GM12878 (cell line): ENCODE measurements at regions not wholly inside any gene's neighbourhood (a gene's known extent, or its start where the extent isn't known, plus 50 kb on each side); places are given as distances from the start of the nearest gene placed in this dataset.

Experiments
- ATAC-seq: fragments of 200-7000 bp; cut with Tn5 transposase; 3 replicates; pipeline ENCODE4 v1.9.1; 2020; ENCODE audit warnings: mild to moderate bottlenecking, moderate library complexity
- BruUV-seq: library from RNA; stranded (reverse); fragments of 400-500 nt; replicated peaks from 2 replicates; lab custom pipeline; 2021; lab: Mats Ljungman, UMichigan
- CTCF ChIA-PET: fragments of 300-600 bp; sonication (Branson Sonifier 250); formaldehyde crosslinking; extraction: SDS; loops from one replicate; lab custom pipeline; 2021; ENCODE audit warnings: inconsistent platforms; lab: Yijun Ruan, JAX
- POLR2A ChIA-PET: fragments of 350-600 bp; formaldehyde crosslinking; extraction: SDS; loops from one replicate; lab custom pipeline; 2021; ENCODE audit warnings: inconsistent platforms; lab: Charles Lee
- RAD21 ChIA-PET: fragments of 300-600 bp; sonication (Branson Sonifier 250); formaldehyde crosslinking; loops from one replicate; lab custom pipeline; 2023; ENCODE audit warnings: antibody characterized with exemption; ENCODE audit not compliant: unreplicated experiment; lab: Charles Lee
- SMC1A ChIA-PET: fragments of 300-600 bp; sonication (Branson Sonifier 250); formaldehyde crosslinking; loops from one replicate; lab custom pipeline; 2023; ENCODE audit not compliant: unreplicated experiment, uncharacterized antibody; lab: Charles Lee
- DNase-seq: peaks from one replicate; pipeline ENCODE4 v3.0.0-alpha.2; 2011; ENCODE audit warnings: low read depth, low spot score
- FAIRE-seq: peaks from 3 replicates; lab custom pipeline; 2011; peaks lifted over from hg19 to GRCh38; lab: Jason Lieb, UNC
- H2AFZ ChIP-seq: 2 replicates; pipeline ENCODE4 v1.6.0; 2011; ENCODE audit warnings: low read depth, low read length, control low read depth; ENCODE audit not compliant: control insufficient read depth
- H3K27ac ChIP-seq: 2 replicates; pipeline ENCODE4 v1.5.1; 2011; ENCODE audit warnings: control low read depth; ENCODE audit not compliant: control insufficient read depth, insufficient read depth
- H3K27me3 ChIP-seq, 2 experiments: replicated peaks in 1 of 2; 2 replicates each; pipeline versions ENCODE4 v1.6.0 to v1.6.1; 2011; ENCODE audit warnings: low read length in 1 of 2; ENCODE audit not compliant: control insufficient read depth in 2 of 2, insufficient read depth in 2 of 2
- H3K36me3 ChIP-seq, 2 experiments: 2 replicates each; pipeline ENCODE4 v1.5.1; 2011; ENCODE audit warnings: low read length in 1 of 2; ENCODE audit not compliant: control insufficient read depth in 2 of 2, insufficient read depth in 2 of 2
- H3K4me1 ChIP-seq: 2 replicates; pipeline ENCODE4 v1.6.1; 2011; ENCODE audit warnings: mild to moderate bottlenecking, low read length, moderate library complexity, mixed read lengths; ENCODE audit not compliant: control insufficient read depth, insufficient read depth
- H3K4me2 ChIP-seq: 2 replicates; pipeline ENCODE4 v1.6.0; 2011; ENCODE audit warnings: control low read depth; ENCODE audit not compliant: control insufficient read depth, insufficient read depth
- H3K4me3 ChIP-seq: fragments of 200-600 bp; sonication (generic); 2 replicates; pipeline ENCODE4 v1.5.1; 2016
- H3K79me2 ChIP-seq: 2 replicates; pipeline ENCODE4 v1.6.0; 2011; ENCODE audit warnings: low read length; ENCODE audit not compliant: control insufficient read depth, insufficient read depth
- H3K9ac ChIP-seq: 2 replicates; pipeline ENCODE4 v1.8.0; 2011; ENCODE audit warnings: low read length, control low read depth, mixed read lengths; ENCODE audit not compliant: control insufficient read depth, insufficient read depth
- H3K9me3 ChIP-seq: replicated peaks from 3 replicates; pipeline ENCODE4 v1.5.1; 2011; ENCODE audit warnings: mild to moderate bottlenecking, low read length; ENCODE audit not compliant: control insufficient read depth, insufficient read depth
- H4K20me1 ChIP-seq: 2 replicates; pipeline ENCODE4 v1.6.0; 2011; ENCODE audit not compliant: control insufficient read depth, insufficient read depth
- ASH2L ChIP-seq: fragments of 300-600, 200-600 bp; sonication (generic); IDR thresholded peaks from 2 replicates; pipeline ENCODE4 v1.6.1; 2017; ENCODE audit warnings: low read depth, mild to moderate bottlenecking, borderline replicate concordance
- ATF3 ChIP-seq: IDR thresholded peaks from 2 replicates; pipeline ENCODE4 v1.6.1; 2011; ENCODE audit warnings: low read depth, mild to moderate bottlenecking, low read length, moderate library complexity, borderline replicate concordance; ENCODE audit errors: extremely low read depth
- BCL11A ChIP-seq: IDR thresholded peaks from 2 replicates; pipeline ENCODE4 v1.6.1; 2011; ENCODE audit warnings: low read depth, low read length
- FOXM1 ChIP-seq: IDR thresholded peaks from 2 replicates; pipeline ENCODE4 v1.6.1; 2012; ENCODE audit warnings: low read depth, mild to moderate bottlenecking, inconsistent platforms, low read length, moderate library complexity
- IRF4 ChIP-seq: IDR thresholded peaks from 2 replicates; pipeline ENCODE4 v1.6.1; 2011; ENCODE audit warnings: low read depth, low read length
- NFXL1 ChIP-seq: fragments of 450-650 bp; IDR thresholded peaks from 2 replicates; pipeline ENCODE4 v1.6.1; 2017; ENCODE audit warnings: antibody characterized with exemption, mild to moderate bottlenecking, borderline replicate concordance
- NRF1 ChIP-seq: conservative IDR thresholded peaks from 2 replicates; pipeline ENCODE4 v1.6.1; 2011; ENCODE audit warnings: mild to moderate bottlenecking, low read depth, low read length, improper control_type of control experiment
- RB1 ChIP-seq: fragments of 450-650 bp; formaldehyde crosslinking; IDR thresholded peaks from 2 replicates; pipeline ENCODE4 v1.6.1; 2017; ENCODE audit warnings: mild to moderate bottlenecking, borderline replicate concordance
- RBBP5 ChIP-seq: fragments of 200-600 bp; sonication (generic); conservative IDR thresholded peaks from 2 replicates; pipeline ENCODE4 v1.6.1; 2016
- RELA ChIP-seq: fragments of 450-650 bp; IDR thresholded peaks from 2 replicates; pipeline ENCODE4 v1.8.0; 2014; ENCODE audit warnings: borderline replicate concordance; ENCODE audit not compliant: partially characterized antibody
- SIN3A ChIP-seq: IDR thresholded peaks from 2 replicates; pipeline ENCODE4 v1.6.1; 2012; ENCODE audit warnings: low read depth, low read length, improper control_type of control experiment
- TCF7 ChIP-seq: IDR thresholded peaks from 2 replicates; pipeline ENCODE4 v1.6.1; 2014; ENCODE audit warnings: antibody characterized with exemption, borderline replicate concordance
- ZNF384 ChIP-seq: IDR thresholded peaks from 2 replicates; pipeline ENCODE4 v1.6.1; 2012; ENCODE audit warnings: low read depth, mild to moderate bottlenecking, low read length, improper control_type of control experiment, borderline replicate concordance
- ZZZ3 ChIP-seq: IDR thresholded peaks from 2 replicates; pipeline ENCODE4 v1.6.1; 2011; ENCODE audit warnings: low read depth; ENCODE audit not compliant: control insufficient read depth, insufficient read length
- WGBS: methylation state at CpG from one replicate; pipeline ENCODE4 v1.1.6; 2016; ENCODE audit warnings: low lambda C conversion rate; ENCODE audit not compliant: insufficient replicate concordance, insufficient coverage; ENCODE audit errors: missing lambda C conversion rate; 5-methylcytosine and 5-hydroxymethylcytosine counted together
- in situ Hi-C: fragments of 300-500 bp; cut with MboI; formaldehyde crosslinking; loops from 9 replicates; pipeline ENCODE4 v1.14.3; 2018; ENCODE audit warnings: mixed read lengths
- intact Hi-C: fragments of 100-400 bp; cut with micrococcal nuclease; formaldehyde crosslinking; loops from one replicate; pipeline ENCODE4 v1.14.2; 2022; ENCODE audit not compliant: unreplicated experiment
- TF ChIP-seq, protein P1 (sequence below): IDR thresholded peaks from 2 replicates; pipeline ENCODE4 v1.6.1; 2012; ENCODE audit warnings: low read depth, low read length, improper control_type of control experiment
- TF ChIP-seq, protein P2 (sequence below): fragments of 450-650 bp; IDR thresholded peaks from 2 replicates; pipeline ENCODE4 v1.6.1; 2016; ENCODE audit warnings: mild to moderate bottlenecking, moderate library complexity, borderline replicate concordance

GRCh38 chr1:234668577-234668955 is 58.6 kb upstream of the IRF2BP2 start:
- Histone ChIP-seq H2AFZ (no peak overlapping the region), H3K27me3 (no peaks in the 10 kb centered on the region), H3K79me2 (no peaks in the 10 kb centered on the region), H3K9me3 (peaks cover 7% of the 10 kb centered on the region; the same call in 2 of the 3 replicates), H3K36me3 (no peaks in the 10 kb centered on the region)
- CTCF ChIA-PET, result interaction anchor here (0.6 to 1.6 kb wide), 5 partner anchors 11 to 179 kb away, joined by 3 to 4 read pairs (median 4); no protein-coding TSS in a partner anchor
- in situ Hi-C loops, result no loop called here
- no peak for FAIRE-seq
- TF ChIP-seq BCL11A (no peak), SIN3A (no peak), ASH2L (no peak), RB1 (no peak), RBBP5 (no peak), RELA (no peak), ZZZ3 (no peak), NFXL1 (no peak), IRF4 (no peak), ZNF384 (no peak), ATF3 (no peak), TCF7 (no peak), NRF1 (no peak), FOXM1 (no peak)
- TF ChIP-seq, protein P1, sequence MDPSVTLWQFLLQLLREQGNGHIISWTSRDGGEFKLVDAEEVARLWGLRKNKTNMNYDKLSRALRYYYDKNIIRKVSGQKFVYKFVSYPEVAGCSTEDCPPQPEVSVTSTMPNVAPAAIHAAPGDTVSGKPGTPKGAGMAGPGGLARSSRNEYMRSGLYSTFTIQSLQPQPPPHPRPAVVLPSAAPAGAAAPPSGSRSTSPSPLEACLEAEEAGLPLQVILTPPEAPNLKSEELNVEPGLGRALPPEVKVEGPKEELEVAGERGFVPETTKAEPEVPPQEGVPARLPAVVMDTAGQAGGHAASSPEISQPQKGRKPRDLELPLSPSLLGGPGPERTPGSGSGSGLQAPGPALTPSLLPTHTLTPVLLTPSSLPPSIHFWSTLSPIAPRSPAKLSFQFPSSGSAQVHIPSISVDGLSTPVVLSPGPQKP, result no peak
- TF ChIP-seq, protein P2, sequence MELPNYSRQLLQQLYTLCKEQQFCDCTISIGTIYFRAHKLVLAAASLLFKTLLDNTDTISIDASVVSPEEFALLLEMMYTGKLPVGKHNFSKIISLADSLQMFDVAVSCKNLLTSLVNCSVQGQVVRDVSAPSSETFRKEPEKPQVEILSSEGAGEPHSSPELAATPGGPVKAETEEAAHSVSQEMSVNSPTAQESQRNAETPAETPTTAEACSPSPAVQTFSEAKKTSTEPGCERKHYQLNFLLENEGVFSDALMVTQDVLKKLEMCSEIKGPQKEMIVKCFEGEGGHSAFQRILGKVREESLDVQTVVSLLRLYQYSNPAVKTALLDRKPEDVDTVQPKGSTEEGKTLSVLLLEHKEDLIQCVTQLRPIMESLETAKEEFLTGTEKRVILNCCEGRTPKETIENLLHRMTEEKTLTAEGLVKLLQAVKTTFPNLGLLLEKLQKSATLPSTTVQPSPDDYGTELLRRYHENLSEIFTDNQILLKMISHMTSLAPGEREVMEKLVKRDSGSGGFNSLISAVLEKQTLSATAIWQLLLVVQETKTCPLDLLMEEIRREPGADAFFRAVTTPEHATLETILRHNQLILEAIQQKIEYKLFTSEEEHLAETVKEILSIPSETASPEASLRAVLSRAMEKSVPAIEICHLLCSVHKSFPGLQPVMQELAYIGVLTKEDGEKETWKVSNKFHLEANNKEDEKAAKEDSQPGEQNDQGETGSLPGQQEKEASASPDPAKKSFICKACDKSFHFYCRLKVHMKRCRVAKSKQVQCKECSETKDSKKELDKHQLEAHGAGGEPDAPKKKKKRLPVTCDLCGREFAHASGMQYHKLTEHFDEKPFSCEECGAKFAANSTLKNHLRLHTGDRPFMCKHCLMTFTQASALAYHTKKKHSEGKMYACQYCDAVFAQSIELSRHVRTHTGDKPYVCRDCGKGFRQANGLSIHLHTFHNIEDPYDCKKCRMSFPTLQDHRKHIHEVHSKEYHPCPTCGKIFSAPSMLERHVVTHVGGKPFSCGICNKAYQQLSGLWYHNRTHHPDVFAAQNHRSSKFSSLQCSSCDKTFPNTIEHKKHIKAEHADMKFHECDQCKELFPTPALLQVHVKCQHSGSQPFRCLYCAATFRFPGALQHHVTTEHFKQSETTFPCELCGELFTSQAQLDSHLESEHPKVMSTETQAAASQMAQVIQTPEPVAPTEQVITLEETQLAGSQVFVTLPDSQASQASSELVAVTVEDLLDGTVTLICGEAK, result no peak
- TF ChIP-seq, all 136 proteins: peak for 0
- SMC1A ChIA-PET, result interaction anchor here (0.9 to 2.8 kb wide), 7 partner anchors 28 to 169 kb away, joined by 3 to 8 read pairs (median 3); no protein-coding TSS in a partner anchor
- Histone ChIP-seq H3K27ac (no peak overlapping the region), H3K4me3 (no peak overlapping the region), H3K4me2 (no peak overlapping the region), H4K20me1 (no peaks in the 10 kb centered on the region), H3K9ac (no peak overlapping the region), H3K4me1 (peaks cover 14% of the 10 kb centered on the region)
- POLR2A ChIA-PET, result interaction anchor here (0.6 to 1.2 kb wide), 3 partner anchors 22 to 152 kb away, joined by 3 read pairs; no protein-coding TSS in a partner anchor
- RAD21 ChIA-PET, result interaction anchor here (1.5 kb wide), 1 partner anchor 55 kb away, joined by 5 read pairs; no protein-coding TSS in a partner anchor
- intact Hi-C loops, result no loop called here
- BruUV-seq, result no TSS peak
- ATAC-seq (no peak), DNase-seq (no peak)
- 44% methylated on average over 5 of the region's 5 CpGs for WGBS
